HG03442 (cell line): ENCODE measurements at regions not wholly inside any gene's neighbourhood (a gene's known extent, or its start where the extent isn't known, plus 50 kb on each side); places are given as distances from the start of the nearest gene placed in this dataset.
A peak's percentile ranks its signal among the peaks of the same experiment; 100 is the strongest.
"Not testable (repeated sequence)": the region's sequence is repeated elsewhere in the genome, so short reads cannot be mapped to it uniquely, and the experiment has no call there.

Source experiments
- ATAC-seq: cut with Tn5 transposase; IDR thresholded peaks from one replicate; pipeline ENCODE4 v1.9.1; 2021; ENCODE audit warnings: mild to moderate bottlenecking, moderate library complexity; ENCODE audit not compliant: unreplicated experiment

DNA sequence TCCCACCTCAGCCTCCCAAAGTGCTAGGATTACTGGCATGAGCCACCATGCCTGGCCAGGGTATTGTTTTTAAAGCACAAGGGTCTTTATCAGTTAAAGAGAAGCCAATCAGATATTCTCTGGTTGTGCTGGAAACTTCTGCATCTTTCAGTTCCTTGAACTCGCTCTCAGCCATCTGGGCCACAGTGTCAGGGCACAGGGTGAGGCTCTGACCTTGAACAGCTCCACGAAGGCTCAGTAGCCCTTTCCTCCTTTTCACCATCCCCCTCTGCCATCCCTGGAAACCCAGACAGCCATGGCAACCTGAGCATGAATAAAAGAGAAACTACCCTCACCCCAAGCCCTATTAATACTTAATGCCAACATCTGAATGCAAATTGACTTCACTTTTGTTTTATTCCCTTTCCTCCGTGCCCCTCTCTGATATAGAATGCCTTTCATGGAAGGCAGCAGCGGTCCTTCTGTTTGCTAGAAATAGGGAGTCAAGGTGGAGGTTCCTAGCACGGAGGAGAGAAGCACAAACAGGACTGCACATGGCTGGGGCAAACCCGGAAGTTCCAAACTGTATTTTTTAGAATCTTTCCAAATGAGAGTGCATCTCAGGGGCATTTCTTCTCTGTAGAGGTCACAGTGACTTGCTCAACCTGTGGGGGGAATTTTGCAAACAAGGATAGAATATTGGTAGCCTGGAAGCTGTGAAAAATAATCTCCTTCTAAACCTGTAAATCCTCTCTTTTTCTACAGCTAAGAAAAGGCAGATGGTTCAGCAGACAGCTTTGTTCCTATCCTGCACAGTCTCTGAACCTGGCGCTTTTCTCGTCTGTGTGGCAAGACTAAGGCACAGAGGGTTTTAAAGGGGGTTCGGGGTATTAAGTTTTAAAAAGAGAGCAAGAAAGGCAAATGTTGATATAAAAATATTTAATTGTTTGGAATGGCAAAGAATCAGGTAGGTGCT is 176.4 kb upstream of the RREB1 start:
- ATAC-seq, result no peak

DNA sequence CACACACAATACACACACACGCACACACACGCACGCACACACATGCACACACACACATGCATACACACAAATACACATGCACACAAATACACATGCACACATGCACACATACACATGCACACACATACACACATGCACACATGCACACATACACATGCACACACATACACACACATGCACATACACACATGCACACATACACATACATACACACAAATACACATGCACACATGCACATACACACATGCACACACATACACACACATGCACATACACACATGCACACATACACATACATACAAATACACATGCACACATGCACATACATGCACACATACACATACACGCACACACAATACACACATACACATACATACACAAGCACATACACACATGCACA is 175.4 kb upstream of the RREB1 start:
- no peak for ATAC-seq

DNA sequence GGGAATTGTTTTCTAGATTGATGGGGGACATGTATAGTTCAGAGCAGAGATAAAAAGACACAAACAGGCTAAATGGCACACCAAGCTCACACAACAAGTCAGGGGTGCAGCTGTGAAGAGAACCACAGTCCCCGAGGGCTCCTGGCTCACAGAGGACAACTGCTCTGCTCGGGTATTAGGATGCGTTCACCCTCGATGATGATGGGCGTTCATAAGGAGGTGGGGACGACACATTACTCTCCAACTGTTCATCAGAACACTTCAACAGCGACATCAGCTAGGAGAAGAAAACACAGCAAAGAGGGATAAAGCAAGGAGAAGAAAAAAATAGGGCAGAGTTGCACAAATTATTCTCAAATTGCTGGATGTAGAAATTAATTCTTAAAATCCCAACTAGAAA is 174.8 kb upstream of the RREB1 start:
- no peak for ATAC-seq

DNA sequence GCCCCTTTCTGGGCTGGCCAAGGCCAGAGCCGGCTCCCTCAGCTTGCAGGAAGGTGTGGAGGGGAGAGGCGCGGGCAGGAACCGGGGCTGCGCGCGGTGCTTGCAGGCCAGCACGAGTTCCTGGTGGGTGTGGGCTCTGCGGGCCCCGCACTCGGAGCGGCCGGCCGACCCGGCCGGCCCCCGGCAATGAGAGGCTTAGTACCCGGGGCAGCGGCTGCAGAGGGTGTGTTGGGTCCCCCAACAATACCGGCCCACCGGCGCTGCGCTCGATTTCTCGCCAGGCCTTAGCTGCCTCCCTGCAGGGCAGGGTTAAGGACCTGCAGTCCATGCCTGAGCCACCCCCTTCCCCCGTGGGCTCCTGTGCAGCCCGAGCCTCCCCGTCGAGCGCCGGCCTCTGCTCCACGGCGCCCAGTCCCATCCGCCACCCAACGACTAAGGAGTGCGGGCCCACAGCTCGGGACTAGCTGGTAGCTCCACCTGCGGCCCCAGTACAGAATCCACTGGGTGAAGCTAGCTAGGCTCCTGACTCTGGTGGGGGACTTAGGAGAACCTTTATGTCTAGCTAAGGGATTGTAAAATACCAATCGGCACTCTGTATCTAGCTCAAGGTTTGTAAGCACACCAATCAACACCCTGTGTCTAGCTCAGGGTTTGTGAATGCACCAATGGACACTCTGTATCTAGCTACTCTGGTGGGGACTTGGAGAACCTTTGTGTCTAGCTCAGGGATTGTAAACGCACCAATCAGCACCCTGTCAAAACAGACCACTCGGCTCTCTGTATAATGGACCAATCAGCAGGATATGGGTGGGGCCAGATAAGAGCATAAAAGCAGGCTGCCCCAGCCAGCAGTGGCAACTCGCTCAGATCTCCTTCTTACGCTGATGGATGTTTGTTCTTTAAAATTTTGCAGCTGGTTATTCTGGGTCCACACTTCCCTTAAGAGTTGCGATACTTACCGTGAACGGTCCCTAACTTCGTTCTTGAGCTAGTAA is 167.4 kb upstream of the RREB1 start:
- ATAC-seq, result no peak

DNA sequence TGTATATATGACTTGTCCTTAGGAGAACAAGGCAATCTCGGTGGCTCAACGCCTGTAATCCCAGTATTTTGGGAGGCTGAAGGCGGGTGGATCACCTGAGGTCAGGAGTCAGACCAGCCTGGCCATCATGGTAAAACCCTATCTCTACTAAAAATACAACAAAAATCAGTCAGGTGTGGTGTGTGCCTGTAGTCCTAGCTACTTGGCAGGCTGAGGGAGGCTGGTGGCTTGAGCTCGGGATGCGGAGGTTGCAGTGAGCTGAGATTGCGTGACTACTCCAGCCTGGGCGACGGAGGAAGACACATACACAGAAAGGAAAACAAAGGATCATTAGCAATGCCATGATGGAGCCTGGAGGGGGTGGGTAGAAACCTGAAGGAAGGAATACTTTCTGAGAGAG is 166.6 kb upstream of the RREB1 start:
- ATAC-seq, result no peak

DNA sequence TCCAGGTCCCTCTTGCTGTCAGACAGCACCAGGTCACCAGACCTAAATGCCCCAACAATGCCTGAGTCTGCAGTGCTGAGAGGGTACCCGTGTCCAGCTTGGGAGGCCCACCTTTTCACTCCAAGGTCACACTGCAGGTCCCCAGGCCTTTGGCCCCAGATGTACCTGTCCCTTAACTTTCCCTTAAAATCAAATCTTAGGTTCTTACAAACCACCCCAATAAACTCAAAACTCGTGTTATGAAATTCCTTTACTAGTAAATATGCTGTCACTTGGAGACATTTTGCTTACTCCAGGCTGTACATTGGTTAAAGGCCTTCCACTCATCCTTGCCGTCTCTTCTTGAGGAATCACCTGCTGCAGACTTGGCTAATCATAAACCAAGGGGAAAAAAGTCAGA is 165.7 kb upstream of the RREB1 start:
- ATAC-seq, result no peak

DNA sequence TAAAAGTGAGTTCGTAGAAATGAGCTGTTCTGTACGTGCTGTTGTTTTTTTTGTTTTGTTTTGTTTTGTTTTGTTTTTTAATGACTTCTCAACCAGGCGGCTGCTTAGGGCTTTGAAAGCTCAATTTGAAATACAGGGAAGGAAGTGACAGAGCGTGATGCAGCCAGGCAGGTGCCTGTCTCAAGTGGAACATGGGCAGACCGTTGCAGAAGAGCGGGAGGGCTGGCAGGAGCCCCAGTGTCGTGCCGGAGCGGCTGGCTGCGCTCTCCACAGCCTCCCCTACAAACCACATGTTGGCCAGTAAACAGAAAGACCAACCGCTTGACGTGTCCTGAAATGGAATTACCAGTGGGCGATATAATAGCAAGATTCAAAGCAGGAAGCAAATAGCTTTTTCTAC is 164.9 kb upstream of the RREB1 start:
- ATAC-seq, result peak; percentile 94

DNA sequence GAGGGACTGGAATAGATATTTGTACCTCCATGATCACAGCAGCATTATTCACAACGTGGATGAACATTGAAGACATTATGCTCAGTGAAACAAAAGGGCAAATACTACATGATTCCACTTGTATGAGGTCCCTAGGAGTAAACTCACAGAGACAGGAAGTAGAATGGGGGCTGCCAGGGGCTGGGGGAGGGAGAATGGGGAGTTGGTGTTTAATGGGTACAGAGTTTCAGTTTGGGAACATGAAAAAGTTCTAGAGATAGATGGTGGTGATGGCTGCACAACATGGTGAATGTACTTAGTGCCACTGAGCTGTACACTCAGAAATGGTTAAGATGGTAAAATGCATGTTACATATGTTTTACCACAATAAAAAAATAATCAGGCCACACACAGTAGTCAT is 164.3 kb upstream of the RREB1 start:
- no peak for ATAC-seq

DNA sequence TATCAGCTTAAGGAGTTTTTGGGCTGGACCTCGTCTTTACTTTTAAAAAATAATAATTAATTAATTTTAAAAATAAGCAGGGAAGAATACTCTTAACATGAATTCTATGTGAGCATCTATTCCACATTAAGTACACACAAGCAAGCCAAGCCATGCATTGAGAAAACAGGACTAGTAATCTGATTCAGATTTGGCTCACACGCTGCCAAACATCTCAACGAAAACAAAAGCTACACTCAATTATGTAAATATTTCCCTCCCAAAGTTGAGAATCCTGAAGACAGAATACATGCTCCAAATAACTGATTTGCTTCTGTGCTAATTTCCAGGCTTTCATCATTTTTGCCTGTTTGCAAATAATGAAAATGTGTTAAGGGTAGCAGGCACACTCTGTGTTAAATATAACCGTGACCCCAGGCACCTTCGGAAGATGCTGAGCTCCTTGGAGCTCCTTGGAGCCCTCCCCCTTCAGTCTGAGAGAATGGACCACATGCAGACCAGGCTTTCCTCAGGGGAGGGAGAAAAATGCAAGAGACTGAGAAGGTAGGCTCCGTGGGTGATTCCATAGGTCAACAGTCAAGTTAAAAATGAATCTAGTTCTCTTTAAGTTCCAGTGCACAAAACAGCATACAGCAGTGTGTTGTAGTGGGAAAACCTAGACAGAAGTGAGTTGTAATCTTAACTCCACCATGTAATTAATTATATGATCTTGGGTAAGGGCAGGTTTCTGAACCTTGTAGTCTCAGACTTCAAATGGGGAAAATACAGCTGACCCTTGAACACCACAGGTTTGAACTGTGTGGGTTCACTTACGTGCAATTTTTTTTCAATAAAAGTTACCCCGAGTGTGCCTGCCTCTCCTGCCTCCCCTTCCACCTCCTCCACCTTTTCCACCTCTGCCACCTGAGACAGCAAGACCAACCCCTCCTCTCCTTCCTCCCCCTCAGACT is 161.3 kb upstream of the RREB1 start:
- no peak for ATAC-seq

DNA sequence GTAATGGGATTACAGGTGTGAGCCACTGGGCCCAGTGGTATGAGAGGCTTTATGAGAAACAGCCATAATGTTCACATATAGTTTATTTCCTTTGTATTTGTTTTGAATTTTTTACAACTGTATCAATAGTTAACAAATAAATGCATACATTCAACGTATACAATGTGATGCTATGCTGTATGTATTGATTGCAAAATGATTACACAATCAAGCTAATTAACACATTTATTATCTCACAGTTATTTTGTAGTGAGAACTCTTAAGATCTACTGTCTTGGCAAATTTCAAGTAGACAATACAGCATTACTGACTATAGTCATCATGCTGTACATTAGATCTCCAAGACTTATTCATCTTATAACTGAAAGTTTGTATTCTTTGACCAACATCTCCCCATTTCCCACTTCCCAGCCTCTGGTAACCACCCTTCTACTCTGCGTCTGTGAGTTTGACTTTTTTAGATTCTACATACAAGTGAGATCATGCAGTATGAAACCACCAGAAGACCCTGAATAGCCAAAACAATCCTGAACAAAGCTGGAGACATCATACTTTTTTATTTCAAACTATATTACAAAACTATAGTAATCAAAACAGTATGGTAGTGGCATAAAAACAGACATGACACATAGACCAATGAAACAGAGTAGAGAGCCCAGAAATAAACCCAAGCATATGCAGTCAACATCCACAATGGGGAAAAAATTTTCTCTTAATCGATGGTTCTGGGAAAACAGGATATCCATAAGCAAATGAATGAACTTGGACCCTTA is 157.2 kb upstream of the RREB1 start:
- ATAC-seq, result no peak

DNA sequence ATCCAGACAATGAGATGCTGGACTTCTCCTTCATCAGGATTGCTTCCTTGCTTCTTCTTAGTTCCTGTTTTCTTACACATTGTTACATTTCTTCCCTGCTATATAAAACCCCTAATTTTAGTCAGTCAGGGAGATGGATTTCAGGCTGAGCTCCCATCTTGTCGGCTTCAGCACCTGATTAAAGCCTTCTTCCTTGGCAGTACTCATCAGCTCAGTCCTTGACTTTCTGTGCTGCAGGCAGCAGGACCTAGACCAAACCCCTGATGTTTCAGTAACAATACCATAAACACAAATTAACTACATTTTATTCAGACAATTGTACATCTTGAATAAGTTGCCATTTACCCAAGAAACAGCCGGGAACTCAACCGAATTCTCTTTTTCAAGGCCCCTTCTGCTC is 156.4 kb upstream of the RREB1 start:
- no peak for ATAC-seq

DNA sequence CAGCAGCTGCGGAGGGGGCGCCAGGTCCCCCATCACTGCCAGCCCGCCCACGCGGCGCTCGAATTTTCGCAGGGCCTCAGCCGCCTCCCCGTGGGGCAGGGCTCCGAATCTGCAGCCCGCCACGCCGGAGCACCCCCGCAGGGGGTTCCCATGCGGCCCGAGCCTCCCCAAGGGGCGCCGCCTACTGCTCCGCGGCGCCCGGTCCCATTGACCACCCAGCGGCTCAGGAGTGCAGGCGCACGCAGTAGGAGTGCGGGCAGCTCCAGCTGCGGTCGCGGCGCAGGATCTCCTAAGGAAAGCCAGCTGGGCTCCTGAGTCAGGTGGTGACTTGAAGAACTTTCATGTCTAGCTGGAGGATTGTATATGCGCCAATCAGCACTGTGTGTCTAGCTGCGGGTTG is 155.3 kb upstream of the RREB1 start:
- no peak for ATAC-seq

DNA sequence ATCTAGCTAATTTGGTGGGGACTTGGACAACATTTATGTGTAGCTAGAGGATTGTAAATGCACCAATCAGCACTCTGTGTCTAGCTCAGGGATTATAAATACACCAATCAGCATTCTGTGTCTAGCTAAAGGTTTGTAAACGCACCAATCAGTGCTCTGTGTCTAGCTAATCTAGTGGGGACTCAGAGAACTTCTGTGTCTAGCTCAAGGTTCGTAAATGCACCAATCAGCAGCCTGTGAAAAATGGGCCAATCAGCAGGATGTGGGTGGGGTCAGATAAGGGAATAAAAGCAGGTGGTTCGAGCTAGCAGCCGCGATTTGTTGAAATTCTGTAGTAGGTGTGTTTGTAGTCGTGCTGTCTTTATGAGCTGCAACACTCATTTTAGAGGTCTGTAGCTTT is 154.8 kb upstream of the RREB1 start:
- ATAC-seq, result not testable (repeated sequence)

DNA sequence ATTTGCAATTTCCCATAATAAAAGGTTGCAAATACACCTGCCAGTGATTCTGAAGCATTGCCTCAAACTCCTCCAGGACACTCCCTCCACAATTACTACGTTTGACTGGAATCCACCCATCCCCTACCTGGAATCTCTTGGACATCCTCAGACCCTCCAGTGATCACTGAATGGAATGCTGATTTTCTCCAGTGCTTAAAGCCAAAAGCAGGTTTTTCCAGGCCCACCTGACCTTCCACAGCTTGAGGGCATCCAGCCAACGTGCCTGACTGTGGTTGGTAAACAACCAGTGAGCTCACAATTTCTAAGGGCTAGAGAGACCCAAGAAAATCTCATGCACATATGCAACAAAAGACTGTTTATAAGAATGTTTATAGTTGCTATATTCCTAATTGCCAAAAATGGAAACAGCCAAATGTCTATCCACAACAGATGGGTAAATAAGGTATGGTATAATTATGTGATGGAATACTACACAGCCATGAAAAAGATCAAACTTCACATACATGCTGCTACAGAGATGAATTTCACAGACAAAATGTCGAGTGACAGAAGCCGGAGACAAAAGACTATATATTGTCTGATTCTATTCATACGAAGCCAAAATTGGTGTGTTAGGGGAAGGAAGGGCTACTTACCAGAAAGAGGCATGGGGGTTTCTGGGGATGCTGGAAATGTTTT is 147.1 kb upstream of the RREB1 start:
- no peak for ATAC-seq

DNA sequence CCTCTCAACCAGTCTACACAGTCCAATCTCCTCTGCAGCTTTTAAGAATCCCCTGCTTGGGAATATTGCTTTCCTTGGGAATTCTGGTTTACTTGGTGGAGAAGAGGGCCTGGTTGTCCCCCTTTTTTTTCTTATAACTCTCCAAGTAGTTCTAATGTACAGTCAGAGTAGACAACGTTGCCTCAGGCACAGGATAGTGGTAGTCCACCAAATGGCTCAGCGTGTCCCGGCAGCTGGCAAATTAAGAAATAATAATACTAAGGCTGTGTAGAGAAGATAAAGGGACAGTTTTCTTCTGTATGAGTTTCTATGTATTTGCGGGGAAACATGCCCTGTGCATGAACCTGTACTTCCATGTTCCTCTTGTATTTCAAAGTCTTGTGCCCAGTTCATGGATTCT is 145.7 kb upstream of the RREB1 start:
- no peak for ATAC-seq

DNA sequence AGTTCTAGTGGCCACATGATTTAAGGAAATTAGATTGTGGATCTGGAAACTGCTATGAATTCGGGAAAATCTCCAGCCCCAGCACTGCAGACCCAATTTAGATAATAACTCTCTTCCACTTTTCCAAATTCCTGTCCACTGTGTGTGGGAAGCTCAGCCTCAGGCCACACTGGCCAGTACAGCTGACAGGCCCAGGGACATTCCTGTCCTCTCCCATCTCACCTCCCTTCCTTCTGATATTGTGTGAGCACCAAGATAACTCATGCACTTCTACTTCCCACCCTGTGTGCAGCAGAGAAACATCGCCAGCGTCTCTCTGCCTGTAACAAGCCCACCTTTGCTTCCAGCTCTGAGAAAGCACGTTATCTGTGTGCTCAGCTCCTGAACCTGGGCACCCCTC is 145.1 kb upstream of the RREB1 start:
- ATAC-seq, result no peak

DNA sequence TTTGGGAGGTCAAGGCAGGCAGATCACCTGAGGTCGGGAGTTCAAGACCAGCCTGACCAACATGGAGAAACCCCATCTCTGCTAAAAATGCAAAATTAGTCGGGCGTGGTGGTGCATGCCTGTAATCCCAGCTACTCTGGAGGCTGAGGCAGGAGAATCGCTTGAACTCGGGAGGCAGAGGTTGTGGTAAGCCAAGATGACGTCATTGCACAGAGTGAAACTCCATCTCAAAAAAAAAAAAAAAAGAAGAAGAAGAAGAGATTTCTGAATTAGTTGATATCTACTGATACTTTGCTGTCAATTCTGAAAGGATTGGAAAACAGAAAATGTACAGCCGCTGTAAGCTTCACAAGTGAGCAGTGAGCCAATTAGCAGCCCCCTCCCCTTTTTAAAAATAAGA is 144.4 kb upstream of the RREB1 start:
- not testable (repeated sequence) for ATAC-seq

DNA sequence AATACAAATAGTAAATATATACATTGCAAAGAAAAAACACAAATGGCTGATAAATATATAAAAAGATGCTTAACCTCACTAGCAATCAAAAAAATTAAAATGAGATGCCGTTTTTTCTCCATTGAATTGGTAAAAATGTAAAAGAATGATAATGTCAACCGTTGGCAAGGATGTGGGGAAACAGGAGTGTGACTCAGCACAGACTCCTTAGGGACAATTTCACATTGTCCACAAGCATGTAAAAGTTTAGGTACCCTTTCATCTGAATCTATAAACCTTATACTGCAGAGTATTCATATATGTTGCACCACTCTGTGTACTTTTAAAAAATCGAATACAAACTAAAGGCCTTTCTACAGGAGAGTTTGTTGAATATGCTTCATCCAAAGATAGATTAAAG is 143.1 kb upstream of the RREB1 start:
- ATAC-seq, result no peak

DNA sequence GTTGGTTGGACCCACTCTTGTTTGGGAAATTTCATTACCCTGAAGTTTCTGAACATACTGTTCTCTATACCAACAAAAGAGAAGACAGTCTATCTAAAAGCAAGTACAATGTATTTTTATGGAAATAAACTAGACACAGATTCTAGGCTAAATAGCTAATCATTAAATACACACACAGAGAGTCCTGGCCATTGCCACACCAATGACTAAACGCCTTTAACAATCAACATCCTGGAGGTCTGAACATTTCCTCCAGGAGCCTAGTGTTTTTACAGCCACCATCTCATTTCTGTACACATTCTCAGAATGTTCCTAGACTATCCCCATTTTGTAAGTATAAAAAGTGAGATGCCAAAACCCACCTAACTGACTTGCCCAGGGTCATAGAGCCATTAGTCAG is 141.6 kb upstream of the RREB1 start:
- no peak for ATAC-seq
